ENCODE measurements at regions not wholly inside any gene's neighbourhood (a gene's known extent, or its start where the extent isn't known, plus 50 kb on each side); places are given as distances from the start of the nearest gene placed in this dataset.

DNA sequence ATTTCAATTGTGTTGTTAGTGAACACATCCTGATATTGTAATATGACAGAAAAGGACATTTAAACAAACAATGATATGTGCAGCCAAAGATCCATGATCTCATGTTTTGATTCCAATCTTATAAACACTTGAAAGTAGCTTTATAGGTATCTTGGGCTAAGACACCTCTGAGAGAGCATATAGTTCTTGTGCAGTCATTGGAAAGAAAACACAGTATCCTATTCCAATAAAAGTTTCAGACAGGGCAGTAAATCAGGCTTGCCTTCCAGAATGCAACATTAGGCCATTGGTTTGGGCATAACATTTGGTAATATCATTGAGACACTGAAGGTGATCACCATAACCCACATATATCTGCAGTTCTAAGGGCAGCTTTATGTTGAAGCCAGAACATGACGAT is 188.3 kb upstream of the HCCS start:
- TF ChIP-seq, protein P1, sequence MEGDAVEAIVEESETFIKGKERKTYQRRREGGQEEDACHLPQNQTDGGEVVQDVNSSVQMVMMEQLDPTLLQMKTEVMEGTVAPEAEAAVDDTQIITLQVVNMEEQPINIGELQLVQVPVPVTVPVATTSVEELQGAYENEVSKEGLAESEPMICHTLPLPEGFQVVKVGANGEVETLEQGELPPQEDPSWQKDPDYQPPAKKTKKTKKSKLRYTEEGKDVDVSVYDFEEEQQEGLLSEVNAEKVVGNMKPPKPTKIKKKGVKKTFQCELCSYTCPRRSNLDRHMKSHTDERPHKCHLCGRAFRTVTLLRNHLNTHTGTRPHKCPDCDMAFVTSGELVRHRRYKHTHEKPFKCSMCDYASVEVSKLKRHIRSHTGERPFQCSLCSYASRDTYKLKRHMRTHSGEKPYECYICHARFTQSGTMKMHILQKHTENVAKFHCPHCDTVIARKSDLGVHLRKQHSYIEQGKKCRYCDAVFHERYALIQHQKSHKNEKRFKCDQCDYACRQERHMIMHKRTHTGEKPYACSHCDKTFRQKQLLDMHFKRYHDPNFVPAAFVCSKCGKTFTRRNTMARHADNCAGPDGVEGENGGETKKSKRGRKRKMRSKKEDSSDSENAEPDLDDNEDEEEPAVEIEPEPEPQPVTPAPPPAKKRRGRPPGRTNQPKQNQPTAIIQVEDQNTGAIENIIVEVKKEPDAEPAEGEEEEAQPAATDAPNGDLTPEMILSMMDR (IDR thresholded peaks at IDR 0.05; ENCODE audit: low read length): no peak
- no peak for TF ChIP-seq EZH2 (IDR thresholded peaks at IDR 0.05; ENCODE audit: borderline replicate concordance, low read length)
